Neutrophil (primary cell): ENCODE measurements at regions not wholly inside any gene's neighbourhood (a gene's known extent, or its start where the extent isn't known, plus 50 kb on each side); places are given as distances from the start of the nearest gene placed in this dataset.

Experiments
- H3K27ac ChIP-seq: fragments of 200-600 bp; sonication (generic); 2 replicates; pipeline ENCODE4 v1.5.1; 2016; ENCODE audit warnings: mild to moderate bottlenecking, moderate library complexity
- H3K27me3 ChIP-seq: fragments of 200-600 bp; sonication (generic); 2 replicates; pipeline ENCODE4 v1.6.0; 2016; ENCODE audit warnings: mild to moderate bottlenecking
- H3K36me3 ChIP-seq: fragments of 200-600 bp; sonication (generic); 2 replicates; pipeline ENCODE4 v1.5.1; 2017
- H3K4me1 ChIP-seq, 2 experiments: fragments of 200-600 bp in 1 of 2; sonication (generic) in 1 of 2; 1 replicate in 1 of 2; 2 replicates in 1 of 2; pipeline versions ENCODE4 v1.5.1 to v1.6.1; 2013 to 2016; ENCODE audit warnings: low read depth in 1 of 2, low read length in 1 of 2, mild to moderate bottlenecking in 1 of 2, moderate library complexity in 1 of 2; ENCODE audit not compliant: control insufficient read depth in 1 of 2, insufficient read depth in 1 of 2
- H3K4me3 ChIP-seq, 2 experiments: fragments of 200-600 bp in 1 of 2; sonication (generic) in 1 of 2; 1 replicate in 1 of 2; 2 replicates in 1 of 2; pipeline ENCODE4 v1.5.1; 2013 to 2016; ENCODE audit warnings: low read depth in 1 of 2, low read length in 1 of 2, mild to moderate bottlenecking in 1 of 2, moderate library complexity in 1 of 2
- H3K9me3 ChIP-seq: fragments of 200-600 bp; sonication (generic); 2 replicates; pipeline ENCODE4 v1.5.1; 2016
- TF ChIP-seq, protein P1 (sequence below): fragments of 200-600 bp; sonication (generic); IDR thresholded peaks from 2 replicates; pipeline ENCODE4 v1.5.1; 2016; ENCODE audit warnings: antibody characterized with exemption

DNA sequence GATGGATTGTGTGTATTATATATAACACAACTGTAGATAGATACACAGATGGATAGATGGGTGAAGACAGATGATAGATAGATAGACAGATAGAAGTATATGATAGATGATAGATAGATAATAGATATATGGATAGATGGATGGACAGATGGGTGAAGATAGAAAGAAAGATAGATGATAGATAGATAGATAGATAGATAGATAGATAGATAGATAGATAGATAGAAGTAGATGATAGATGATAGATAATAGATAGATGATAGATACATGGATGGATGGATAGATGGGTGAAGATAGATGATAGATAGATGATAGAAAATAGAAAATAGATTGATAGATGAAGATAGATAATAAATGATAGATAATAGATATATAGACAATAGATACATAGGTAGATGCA is 83.3 kb downstream of the FOXF2 start:
- Histone ChIP-seq H3K27ac (no peak overlapping the region), H3K27me3 (no peaks in the 10 kb centered on the region), H3K4me3 (no peak overlapping the region), H3K9me3 (no peaks in the 10 kb centered on the region), H3K36me3 (no peaks in the 10 kb centered on the region), H3K4me1 (no peaks in the 10 kb centered on the region)
- TF ChIP-seq, protein P1, sequence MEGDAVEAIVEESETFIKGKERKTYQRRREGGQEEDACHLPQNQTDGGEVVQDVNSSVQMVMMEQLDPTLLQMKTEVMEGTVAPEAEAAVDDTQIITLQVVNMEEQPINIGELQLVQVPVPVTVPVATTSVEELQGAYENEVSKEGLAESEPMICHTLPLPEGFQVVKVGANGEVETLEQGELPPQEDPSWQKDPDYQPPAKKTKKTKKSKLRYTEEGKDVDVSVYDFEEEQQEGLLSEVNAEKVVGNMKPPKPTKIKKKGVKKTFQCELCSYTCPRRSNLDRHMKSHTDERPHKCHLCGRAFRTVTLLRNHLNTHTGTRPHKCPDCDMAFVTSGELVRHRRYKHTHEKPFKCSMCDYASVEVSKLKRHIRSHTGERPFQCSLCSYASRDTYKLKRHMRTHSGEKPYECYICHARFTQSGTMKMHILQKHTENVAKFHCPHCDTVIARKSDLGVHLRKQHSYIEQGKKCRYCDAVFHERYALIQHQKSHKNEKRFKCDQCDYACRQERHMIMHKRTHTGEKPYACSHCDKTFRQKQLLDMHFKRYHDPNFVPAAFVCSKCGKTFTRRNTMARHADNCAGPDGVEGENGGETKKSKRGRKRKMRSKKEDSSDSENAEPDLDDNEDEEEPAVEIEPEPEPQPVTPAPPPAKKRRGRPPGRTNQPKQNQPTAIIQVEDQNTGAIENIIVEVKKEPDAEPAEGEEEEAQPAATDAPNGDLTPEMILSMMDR, result no peak

DNA sequence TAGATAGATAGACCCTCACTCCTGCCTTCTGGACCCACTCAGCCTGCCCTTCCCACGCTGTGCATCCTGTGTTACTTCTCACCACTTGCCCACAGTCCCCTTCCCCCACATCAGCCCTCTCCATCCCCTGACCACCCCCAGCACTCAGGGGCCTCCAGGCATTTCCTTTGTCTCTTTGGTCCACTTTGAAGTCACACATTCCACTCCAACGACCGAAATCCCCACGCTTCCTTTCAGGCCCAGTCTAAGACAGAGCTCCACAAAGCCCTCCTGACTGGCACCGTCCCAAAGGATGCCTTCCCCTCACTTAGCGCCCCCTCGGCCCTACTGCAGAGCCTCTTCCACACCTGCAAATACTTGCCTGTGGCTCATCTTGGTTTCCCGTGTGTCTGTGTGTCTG is 83.8 kb downstream of the FOXF2 start:
- H3K4me3 ChIP-seq, result no peak overlapping the region
- no peaks in the 10 kb centered on the region for H3K27me3 ChIP-seq
- no peak overlapping the region for H3K27ac ChIP-seq
- no peaks in the 10 kb centered on the region for H3K9me3 ChIP-seq
- no peaks in the 10 kb centered on the region for H3K4me1 ChIP-seq
- H3K36me3 ChIP-seq, result no peaks in the 10 kb centered on the region
- TF ChIP-seq, protein P1, result no peak

DNA sequence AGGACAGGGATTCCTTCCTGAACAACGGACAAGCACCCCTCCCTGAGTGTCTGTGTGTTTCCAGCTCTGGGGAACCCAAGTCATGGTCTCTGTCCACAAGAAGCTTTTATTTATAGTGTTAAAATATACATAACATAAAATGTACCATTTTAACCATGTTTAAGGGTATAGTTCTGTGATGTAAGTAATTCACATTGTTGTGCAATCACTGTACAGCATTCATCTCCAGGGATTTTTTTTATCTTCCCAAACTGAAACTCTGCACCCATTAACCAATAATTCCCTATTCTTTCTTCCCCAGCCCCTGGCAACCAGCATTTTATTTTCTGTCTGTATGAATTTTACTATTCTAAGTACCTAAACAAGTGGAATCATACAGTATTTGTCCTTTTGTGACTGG is 84.2 kb downstream of the FOXF2 start:
- no peaks in the 10 kb centered on the region for H3K9me3 ChIP-seq
- TF ChIP-seq, protein P1, result no peak
- H3K27ac ChIP-seq, result no peak overlapping the region
- no peaks in the 10 kb centered on the region for H3K27me3 ChIP-seq
- no peak overlapping the region for H3K4me3 ChIP-seq
- no peaks in the 10 kb centered on the region for H3K36me3 ChIP-seq
- H3K4me1 ChIP-seq, result no peaks in the 10 kb centered on the region

DNA sequence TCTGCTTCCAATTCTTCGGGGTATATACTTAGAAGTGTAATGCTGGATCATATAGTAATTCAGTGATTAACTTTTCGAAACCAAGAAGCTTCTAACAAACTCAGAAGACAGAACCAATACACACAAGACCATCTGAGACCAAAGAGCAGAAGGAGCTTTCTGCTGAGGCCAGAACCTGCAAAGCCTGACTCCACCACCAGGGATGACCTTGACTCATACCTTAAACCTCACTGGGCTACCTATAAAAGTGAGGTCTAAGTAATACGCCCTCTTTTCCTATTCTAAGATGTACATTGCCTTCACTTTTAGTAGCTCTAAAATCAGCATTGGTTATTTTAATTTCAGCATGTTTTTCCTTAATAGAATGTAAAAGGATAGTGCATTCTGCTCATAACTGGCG is 84.8 kb downstream of the FOXF2 start:
- Histone ChIP-seq H3K9me3 (no peaks in the 10 kb centered on the region), H3K36me3 (no peaks in the 10 kb centered on the region), H3K4me3 (no peak overlapping the region), H3K27me3 (no peaks in the 10 kb centered on the region), H3K4me1 (no peaks in the 10 kb centered on the region), H3K27ac (no peak overlapping the region)
- TF ChIP-seq, protein P1, result no peak

DNA sequence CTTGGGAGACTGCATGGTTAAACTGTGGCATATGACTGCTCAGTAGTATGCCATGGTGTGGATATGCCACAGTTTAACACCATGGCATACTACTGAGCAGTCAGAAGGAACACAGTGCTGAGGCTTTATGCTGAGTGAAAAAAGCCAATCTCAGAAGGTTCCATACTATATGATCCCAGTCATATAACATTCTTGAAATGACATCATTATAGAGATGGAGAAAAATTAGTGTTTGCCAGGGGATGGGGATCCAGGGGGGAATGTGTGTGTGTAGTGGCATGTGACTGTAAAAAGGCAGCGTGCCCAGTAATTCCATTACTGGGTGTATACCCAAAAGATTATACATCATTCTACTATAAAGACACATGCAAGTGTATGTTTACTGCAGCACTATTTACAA is 85.8 kb downstream of the FOXF2 start:
- TF ChIP-seq, protein P1, result no peak
- Histone ChIP-seq H3K27me3 (peaks cover 3% of the 10 kb centered on the region), H3K4me1 (no peaks in the 10 kb centered on the region), H3K9me3 (no peaks in the 10 kb centered on the region), H3K4me3 (no peak overlapping the region), H3K36me3 (no peaks in the 10 kb centered on the region), H3K27ac (no peak overlapping the region)
